OCI-LY1 (cell line): ENCODE measurements at regions not wholly inside any gene's neighbourhood (a gene's known extent, or its start where the extent isn't known, plus 50 kb on each side); places are given as distances from the start of the nearest gene placed in this dataset.

ENCODE experiments used
- EZH2 ChIP-seq: fragments of 200-600 bp; sonication (generic), shearing (Covaris generic); IDR thresholded peaks from 2 replicates; pipeline ENCODE4 v1.8.0; 2017; ENCODE audit warnings: borderline replicate concordance, mixed run types, mild to moderate bottlenecking, antibody characterized with exemption, low read length, moderate library complexity, mixed read lengths
- TF ChIP-seq, protein P1 (sequence below): fragments of 200-600 bp; sonication (generic), shearing (Covaris generic); IDR thresholded peaks from 2 replicates; pipeline ENCODE4 v1.5.1; 2017; ENCODE audit warnings: mild to moderate bottlenecking, antibody characterized with exemption, low read length, moderate library complexity, mixed read lengths

DNA sequence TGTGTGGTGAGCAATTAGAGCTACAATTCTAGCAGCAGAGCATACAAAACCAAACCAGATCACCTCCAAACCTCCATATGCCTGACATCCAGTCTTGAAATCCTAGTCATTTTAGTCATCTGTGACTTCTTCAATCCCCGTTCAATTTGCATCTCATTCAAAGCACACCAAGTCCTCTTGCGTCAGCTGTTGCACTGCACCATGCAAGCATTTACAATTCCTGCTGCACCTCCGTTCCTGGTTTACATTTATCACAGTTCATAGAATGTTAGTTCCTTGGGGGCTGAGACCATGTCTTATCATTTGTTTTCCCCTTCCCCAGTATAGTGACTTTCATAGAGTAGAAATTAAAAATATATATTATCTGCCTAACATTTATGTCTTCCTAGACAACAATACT lies 116.9 kb downstream of the BDH1 start:
- TF ChIP-seq EZH2 = no peak
- TF ChIP-seq, protein P1, sequence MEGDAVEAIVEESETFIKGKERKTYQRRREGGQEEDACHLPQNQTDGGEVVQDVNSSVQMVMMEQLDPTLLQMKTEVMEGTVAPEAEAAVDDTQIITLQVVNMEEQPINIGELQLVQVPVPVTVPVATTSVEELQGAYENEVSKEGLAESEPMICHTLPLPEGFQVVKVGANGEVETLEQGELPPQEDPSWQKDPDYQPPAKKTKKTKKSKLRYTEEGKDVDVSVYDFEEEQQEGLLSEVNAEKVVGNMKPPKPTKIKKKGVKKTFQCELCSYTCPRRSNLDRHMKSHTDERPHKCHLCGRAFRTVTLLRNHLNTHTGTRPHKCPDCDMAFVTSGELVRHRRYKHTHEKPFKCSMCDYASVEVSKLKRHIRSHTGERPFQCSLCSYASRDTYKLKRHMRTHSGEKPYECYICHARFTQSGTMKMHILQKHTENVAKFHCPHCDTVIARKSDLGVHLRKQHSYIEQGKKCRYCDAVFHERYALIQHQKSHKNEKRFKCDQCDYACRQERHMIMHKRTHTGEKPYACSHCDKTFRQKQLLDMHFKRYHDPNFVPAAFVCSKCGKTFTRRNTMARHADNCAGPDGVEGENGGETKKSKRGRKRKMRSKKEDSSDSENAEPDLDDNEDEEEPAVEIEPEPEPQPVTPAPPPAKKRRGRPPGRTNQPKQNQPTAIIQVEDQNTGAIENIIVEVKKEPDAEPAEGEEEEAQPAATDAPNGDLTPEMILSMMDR = no peak
